ENCODE measurements at regions not wholly inside any gene's neighbourhood (a gene's known extent, or its start where the extent isn't known, plus 50 kb on each side); places are given as distances from the start of the nearest gene placed in this dataset.

GRCh38 chr21:24110846-24111245 lies 1496.4 kb downstream of the MRPL39 start:
- DNase-seq = no peak

DNA sequence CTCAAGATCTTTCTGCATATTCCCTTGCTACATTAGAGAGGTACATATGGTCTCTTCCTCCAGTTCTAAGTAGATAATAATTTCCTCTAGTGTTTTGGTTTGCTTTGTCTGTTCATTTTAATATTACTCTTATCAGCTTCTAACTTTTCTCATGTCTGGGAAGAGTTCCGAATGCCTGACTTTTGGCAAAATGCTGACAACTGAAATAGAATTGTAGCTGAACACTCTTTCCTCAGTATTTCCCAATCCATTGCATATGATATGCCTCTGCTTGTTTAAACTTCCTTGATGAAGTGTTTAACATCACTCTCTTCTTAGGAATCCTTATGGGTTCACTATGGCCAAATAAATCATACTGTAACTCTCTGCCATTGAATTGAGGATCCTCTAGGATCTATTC lies 1510.1 kb downstream of the MRPL39 start:
- no peak for DNase-seq

DNA sequence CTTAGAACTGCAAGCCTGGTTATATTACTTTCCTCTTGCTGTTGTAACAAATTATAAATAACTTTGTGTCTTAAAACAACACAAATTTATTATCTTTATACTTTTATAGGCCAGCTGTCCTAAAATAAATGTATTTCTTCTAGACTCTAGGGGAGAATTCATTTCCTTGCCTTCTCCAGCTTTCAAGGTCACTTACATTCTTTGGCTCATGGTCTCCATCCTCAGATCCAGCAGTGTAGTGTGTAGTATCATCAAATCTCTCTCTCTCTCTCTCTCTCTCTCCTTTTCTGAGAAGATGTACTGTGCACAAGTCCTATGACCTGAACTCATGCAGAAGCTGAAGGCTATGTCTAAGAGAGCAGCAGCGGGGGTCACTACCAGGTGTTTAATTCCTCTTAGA lies 1510.6 kb downstream of the MRPL39 start:
- no peak for DNase-seq

DNA sequence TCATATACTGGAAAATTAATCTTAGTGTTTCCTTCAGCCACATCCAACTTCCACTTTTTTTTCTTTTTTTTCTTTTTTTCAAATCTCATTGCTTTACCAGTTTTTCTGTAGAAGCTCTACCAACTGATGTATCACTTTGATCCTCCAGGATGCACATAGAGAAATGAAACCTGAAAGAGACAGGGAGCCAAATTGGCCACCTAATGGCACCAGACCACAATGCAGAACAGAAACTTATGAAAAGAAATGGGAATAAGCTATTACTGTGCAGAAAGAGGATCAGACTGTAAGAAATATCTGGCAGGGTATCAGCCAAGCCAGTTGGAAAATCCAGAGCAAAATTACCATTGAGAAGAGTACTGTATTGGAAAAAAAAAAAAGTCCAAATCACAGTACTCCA lies 1514.2 kb downstream of the MRPL39 start:
- DNase-seq = no peak

- DNase-seq = no peak
Measured at GRCh38 chr21:24076179-24076578, 1531.1 kb downstream of the MRPL39 start.

DNA sequence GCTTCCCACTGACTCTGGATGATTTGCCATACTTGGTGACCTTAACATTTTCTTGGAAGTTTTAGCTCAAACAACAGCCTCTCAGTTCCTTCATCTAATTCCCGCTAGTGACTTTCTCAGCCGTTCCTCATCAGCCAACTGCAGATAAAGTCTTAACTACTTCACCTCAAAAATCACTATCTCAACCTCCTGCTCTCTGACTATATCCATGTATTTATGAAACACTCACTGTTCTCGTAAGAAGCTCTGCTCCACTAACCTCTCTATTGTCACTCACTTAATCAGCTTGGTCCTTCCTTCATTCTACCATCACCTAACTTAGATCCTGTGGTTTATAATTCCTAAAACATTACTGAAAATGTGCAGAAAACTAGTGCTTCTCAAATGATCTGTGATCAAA lies 1551.6 kb downstream of the MRPL39 start:
- no peak for DNase-seq

GRCh38 chr21:24050231-24050630 lies 1557.0 kb downstream of the MRPL39 start:
- no peak for DNase-seq

GRCh38 chr21:24046829-24047443 lies 1560.3 kb downstream of the MRPL39 start:
- no peak for DNase-seq

DNA sequence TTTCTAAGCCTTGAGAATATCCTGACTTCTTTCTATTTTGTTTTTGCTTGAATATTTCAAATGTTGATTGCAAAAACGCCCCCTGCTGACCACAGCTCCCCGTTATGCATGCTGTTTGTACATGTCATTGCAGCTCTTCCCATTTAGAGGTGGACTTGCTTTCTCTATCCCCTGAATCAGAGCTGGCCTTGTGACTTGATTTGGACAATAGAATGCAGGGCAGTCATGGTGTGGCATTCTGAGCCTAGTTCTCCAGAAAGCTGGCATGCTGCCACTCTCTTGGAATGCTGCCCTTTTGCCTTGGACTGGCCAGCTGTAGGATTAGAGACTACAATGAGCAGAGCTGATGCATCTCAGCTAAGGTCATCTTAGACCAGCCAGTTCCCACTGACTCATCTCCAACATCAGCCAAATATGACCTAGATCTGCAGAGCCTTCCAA lies 1561.5 kb downstream of the MRPL39 start:
- peak; percentile 7 for DNase-seq

DNA sequence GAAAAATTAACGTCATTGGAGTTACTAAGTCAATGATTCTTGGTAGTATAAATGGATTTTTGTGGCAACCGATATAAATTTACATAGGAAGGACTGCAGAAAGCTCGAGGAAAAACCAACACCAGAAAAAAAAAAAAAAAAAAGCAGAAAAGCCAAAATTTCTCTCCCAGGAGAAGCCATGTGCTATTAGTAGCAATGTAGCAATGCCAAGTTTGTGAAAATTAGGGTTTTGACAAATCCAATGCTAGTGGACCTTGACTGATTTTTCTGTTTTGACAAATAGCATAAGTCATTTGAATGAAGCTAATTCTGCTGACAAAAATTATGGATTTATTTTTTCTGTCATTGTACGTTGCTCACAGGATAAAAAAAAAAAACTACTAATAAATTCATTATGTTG lies 1561.9 kb downstream of the MRPL39 start:
- no peak for DNase-seq

DNA sequence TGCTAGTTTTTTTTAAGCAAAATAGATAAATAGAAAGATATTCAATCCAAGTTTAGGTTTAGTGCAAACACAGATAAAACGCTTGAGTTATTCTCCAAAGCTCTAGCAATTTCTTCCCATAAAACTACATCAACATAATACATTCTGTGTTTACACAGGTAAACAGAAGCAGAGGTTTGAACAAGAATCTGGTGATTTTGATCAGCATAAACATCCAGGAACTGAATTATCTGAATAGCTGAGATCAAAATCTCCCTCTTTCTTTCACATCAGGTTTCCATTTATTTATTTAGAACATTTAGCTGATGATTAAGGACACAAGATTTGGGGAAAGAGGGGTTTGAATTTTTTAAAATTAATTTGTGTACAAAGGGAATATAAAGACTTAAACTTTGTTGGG lies 1564.6 kb downstream of the MRPL39 start:
- DNase-seq = no peak

- DNase-seq = no peak
Measured at GRCh38 chr21:24032709-24033232, 1574.5 kb downstream of the MRPL39 start.

- no peak for DNase-seq
Measured at GRCh38 chr21:24027396-24027795, 1579.9 kb downstream of the MRPL39 start.

DNA sequence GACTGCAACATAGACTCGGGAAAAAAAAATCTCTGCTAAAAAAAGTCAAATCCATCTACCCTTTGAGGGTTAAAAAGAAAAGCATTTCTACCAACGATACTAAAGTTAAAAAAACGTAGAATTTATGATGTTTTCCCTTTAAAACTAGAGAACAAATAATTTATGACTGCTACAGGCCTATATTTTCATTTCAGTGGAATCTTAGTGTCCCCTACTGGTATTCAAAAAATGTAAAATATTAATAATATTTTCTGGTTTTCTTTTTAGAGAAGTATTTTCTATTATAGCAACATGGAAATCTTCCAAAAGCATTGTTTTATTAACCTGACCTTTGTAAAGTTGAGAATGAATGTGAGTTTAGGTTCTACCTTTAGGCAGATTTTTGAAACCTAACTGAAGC lies 1582.2 kb downstream of the MRPL39 start:
- no peak for DNase-seq

DNA sequence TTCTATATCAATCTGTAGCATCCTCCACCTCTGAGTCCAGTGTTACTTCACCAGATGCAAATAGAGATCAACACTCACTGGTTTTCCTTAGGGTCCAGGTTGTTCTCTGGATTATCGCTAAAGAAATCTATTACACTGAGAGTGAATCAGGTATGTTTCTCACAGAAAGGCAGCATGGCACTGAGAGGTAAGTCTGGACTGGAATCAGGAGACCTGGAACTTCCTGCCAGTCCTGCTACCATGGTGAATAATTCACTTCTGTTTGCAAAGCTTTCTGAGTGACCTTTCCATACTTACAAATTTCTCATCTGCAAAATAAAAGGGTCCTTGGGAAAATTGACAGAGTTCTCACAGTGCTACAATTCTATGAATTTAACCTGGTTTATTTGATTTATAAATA lies 1583.3 kb downstream of the MRPL39 start:
- DNase-seq = no peak

DNA sequence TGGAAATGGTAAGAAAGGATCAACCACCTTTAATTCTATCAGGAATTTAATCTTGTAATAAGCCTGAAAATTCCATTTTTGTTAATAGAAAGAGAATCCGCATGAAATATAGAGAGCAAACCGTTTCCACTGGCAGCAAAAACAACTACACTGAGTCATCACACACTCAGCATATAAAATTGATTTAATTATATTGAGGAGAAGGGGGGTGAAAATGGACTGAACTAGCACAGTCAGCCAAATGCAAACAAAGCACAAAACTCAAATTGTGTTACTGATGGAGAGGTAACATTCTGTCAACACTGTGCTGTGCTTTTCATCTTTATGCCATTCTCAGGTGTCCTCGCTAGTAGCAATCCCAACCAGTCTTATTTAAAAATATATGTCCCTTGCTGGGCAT lies 1583.9 kb downstream of the MRPL39 start:
- no peak for DNase-seq

GRCh38 chr21:24014381-24014780 lies 1592.9 kb downstream of the MRPL39 start:
- no peak for DNase-seq

DNA sequence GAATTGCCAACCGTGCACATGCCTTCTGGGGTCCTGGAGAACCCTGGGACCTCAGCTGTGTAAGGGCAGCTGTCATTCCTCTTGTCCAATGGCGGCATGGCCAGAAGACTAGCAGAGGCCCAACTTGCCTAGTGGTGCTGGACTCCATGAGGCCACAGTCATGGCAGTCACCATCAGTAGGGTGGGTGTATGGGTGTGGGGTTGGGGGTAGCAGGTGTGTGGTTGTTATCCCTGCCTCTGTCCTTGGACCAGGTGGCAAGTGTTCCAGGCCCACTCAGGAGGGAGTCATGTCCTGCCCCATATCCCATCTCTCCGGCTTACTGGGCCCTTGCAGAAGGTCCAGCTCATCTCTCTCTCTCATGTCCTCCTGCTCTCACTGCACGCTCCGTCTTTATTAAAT lies 1596.2 kb downstream of the MRPL39 start:
- DNase-seq = no peak

- no peak for DNase-seq
Measured at GRCh38 chr21:24007592-24007991, 1599.7 kb downstream of the MRPL39 start.

GRCh38 chr21:23986987-23987386 lies 1620.3 kb downstream of the MRPL39 start:
- DNase-seq = no peak

DNA sequence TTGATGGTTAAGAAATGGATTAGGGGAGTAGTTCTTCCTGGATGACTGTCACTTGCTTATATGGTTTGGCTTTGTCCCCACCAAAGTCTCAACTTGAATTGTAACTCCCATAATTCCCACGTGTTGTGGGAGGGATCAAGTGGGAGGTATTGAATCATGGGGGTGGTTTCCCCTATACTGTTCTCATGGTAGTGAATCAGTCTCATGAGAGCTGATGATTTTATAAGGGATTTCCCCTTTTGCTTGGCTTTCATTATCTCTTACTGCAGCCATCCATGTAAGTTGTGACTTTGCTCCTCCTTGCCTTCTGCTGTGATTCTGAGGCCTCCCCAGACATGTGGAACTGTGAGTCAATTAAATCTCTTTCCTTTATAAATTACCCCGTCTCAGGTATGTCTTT lies 1621.1 kb downstream of the MRPL39 start:
- no peak for DNase-seq

GRCh38 chr21:23982546-23982945 lies 1624.7 kb downstream of the MRPL39 start:
- no peak for DNase-seq

GRCh38 chr21:23977971-23978370 lies 1629.3 kb downstream of the MRPL39 start:
- DNase-seq = no peak

All from left kidney (tissue), 1 donor.